PC-3 (cell line): ENCODE measurements at regions not wholly inside any gene's neighbourhood (a gene's known extent, or its start where the extent isn't known, plus 50 kb on each side); places are given as distances from the start of the nearest gene placed in this dataset.

Experiments
- EZH2 ChIP-seq: fragments of 300-600 bp; sonication (generic); IDR thresholded peaks from one replicate; pipeline ENCODE4 v1.6.1; 2017; ENCODE audit warnings: antibody characterized with exemption, mild to moderate bottlenecking, low read length; ENCODE audit not compliant: unreplicated experiment
- EZH2phosphoT487 ChIP-seq: fragments of 300-600 bp; sonication (generic); IDR thresholded peaks from 2 replicates; pipeline ENCODE4 v1.6.1; 2018; ENCODE audit warnings: mild to moderate bottlenecking, antibody characterized with exemption, low read length, borderline replicate concordance
- TF ChIP-seq, protein P1 (sequence below): fragments of 300-600 bp; sonication (generic); conservative IDR thresholded peaks from 2 replicates; pipeline ENCODE4 v1.5.1; 2017; ENCODE audit warnings: antibody characterized with exemption, low read depth, mild to moderate bottlenecking, low read length

DNA sequence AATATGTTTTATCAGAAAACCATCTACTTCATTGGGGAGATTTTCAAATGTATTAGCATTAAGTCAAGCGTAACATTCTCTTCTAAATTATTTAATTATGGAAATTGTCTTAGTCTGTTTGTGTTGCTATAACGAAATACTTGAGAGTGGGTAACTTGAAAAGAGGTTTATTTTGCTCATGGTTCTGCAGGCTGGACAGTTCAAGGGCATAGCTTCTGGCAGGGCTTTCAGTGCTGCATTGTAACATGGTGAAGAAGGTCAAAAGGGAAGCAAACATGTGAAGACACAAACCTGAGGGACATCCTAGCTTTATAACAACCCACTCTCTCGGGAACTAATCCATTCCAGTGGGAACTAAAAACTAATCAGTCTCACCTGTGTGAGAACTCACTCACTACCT, 84.3 kb upstream of the TMPO start:
- TF ChIP-seq EZH2phosphoT487 (no peak), EZH2 (no peak)
- TF ChIP-seq, protein P1, sequence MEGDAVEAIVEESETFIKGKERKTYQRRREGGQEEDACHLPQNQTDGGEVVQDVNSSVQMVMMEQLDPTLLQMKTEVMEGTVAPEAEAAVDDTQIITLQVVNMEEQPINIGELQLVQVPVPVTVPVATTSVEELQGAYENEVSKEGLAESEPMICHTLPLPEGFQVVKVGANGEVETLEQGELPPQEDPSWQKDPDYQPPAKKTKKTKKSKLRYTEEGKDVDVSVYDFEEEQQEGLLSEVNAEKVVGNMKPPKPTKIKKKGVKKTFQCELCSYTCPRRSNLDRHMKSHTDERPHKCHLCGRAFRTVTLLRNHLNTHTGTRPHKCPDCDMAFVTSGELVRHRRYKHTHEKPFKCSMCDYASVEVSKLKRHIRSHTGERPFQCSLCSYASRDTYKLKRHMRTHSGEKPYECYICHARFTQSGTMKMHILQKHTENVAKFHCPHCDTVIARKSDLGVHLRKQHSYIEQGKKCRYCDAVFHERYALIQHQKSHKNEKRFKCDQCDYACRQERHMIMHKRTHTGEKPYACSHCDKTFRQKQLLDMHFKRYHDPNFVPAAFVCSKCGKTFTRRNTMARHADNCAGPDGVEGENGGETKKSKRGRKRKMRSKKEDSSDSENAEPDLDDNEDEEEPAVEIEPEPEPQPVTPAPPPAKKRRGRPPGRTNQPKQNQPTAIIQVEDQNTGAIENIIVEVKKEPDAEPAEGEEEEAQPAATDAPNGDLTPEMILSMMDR = no peak
